Fibroblast of skin of left biceps (primary cell): ENCODE measurements at regions not wholly inside any gene's neighbourhood (a gene's known extent, or its start where the extent isn't known, plus 50 kb on each side); places are given as distances from the start of the nearest gene placed in this dataset.

Experiments used
- DNase-seq, 2 experiments: peaks; one replicate each; pipeline ENCODE4 v3.0.0-alpha.2; 2013; ENCODE audit warnings: low read depth in 2 of 2

DNA sequence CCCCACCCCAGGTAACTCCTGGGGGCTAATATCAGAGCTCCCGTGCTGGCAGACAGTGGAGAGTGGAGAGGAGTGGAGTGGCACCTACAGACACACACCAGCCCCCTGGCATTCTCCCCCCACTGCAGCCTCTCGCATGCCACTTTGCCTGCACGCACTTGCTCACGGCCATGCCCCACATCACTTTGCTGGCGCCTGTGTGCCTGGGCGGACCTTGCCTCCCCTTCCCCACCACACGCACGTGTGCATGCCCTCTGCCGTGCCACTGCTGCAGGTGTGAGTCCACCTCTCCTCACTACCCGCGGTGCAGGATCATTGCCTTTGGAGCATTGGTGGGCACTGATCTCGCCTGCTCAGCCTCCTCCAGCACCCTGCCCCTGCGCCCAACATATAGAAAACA, 72.6 kb upstream of the DOK6 start:
- no peak for DNase-seq

DNA sequence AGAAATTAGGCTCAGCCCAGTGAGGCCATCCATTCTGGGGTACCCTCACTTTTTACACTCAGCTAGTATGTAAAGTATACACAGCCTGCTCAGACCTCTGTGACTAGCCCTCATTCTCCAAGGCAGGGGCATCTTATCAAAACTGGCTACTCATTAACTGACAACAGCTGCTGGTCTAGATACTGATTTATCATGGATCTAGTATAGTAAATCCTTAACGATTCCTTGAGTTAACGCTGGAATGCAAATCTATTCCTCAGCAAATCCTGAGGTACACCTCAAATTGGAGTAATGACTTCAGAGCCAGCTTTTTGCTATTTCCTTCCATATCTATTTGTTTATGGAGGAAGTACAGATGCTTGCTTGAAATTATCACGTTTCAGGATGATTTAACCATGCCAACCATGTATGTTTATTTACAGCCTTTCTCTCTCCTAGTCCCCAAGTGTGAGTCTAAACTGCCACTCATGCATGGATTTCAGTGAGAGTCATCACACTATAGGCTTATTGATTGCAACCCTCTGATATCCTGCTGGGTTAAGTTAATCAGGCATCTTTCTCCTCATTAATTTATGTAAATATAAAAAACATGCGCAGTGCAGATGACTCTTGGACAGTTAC, 70.2 kb upstream of the DOK6 start:
- DNase-seq: no peak

DNA sequence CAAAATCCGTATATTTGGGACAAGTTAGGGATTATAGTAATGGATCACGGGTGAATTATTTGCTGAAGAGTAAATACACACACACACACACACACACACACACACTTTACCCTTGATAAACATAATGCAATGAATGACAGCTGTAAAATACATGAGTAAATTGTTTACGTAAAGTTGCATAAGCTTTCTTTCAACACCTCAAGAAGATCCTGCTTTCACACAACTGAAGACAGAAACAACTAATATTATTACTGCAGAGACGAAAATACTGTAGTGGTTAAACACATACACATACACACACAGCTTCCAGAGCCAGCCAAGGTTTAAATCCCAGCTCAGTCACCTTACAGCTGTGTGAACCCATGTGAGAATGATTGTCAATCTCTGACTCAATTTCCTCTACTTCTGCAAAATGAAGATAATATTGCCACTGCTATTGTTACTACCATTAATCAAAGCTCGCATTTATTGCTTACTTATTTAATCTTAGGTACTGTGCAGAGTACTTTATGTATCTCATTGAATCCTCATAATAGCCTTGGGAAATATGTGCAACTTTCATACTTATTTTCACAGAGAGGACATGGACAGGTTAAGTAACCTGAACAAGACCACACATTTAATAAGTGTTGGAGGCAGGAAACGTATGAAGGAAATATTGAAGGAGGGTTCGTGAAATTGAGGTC, 50.6 kb upstream of the DOK6 start:
- DNase-seq: no peak
